HG03108 (cell line): ENCODE measurements at regions not wholly inside any gene's neighbourhood (a gene's known extent, or its start where the extent isn't known, plus 50 kb on each side); places are given as distances from the start of the nearest gene placed in this dataset.

ENCODE experiments used
- ATAC-seq: cut with Tn5 transposase; IDR thresholded peaks from one replicate; pipeline ENCODE4 v1.9.1; 2021; ENCODE audit warnings: moderate library complexity; ENCODE audit not compliant: unreplicated experiment

GRCh38 chr12:115245020-115245419 is 561.0 kb upstream of the TBX3 start:
- no peak for ATAC-seq

DNA sequence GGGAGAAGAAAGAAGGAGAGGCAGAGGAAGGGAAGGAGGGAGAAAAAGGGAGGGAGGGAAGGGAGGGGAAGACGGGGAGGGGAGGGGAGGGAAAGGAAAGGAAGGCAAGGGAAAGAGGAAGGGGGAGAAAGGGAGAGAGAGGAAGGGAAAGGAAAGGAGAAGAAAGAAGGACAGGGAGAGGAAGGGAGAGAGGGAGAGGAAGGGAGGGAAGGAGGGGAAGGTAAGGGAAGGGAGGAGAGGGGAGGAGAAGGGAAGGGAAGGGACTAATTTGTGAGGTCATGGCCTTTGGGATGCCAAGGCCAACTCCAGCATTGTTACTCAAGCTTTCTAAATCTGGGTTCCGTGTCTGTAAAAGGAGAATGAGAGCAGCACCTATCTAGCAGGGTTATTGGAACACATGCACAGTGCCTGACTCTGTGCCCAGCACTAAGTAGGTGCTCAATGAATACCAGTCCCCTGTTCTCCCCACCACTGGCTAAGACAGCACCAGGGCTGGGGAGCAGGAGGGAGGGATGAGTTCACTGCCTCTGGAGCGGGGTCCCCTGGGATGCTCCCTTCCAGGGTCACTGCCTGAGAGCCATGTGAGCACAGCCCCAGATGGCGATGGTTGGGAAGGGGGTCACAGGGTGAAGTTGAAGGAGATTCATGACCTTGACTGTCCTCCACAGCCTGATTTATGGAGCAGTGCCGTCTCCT is 560.1 kb upstream of the TBX3 start:
- ATAC-seq, result no peak

DNA sequence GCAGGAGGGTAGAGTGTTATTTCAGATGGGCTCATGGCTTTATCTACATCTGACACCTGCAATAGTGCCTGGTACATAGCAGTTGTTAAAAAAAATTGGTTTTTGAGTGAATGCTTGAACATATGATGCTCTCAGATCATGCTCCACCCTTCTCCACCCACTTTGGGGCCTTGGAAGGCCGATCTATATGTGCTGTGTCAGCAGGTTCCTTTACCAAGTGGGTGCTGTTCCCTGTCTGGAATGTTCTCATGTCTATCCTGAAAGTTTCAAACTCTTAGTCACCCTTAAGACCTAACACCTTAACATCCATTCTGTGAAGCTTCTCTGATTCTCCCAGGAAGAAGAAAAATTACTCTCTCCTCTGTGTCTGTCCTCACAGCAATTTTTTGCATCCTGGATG is 556.3 kb upstream of the TBX3 start:
- no peak for ATAC-seq

DNA sequence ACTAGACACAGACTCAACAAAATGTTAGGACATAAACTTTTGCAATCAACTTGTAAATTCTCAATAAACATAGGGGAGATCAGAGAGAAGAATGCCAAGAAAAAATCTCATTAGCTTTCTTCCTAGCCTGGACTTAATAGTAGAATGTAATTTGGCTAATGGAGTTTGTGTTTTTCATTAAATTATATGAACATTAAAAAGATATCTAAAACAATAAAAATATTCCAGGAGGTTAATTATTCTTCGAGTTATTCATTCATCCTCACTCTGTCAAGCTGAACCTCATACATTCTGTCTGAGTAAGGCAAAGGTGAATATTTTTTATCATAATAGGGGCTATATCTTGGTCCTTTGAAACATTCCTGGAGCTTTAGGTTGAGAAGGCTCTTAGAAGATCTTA is 551.9 kb upstream of the TBX3 start:
- no peak for ATAC-seq

- no peak for ATAC-seq
These were observed 550.0 kb upstream of the TBX3 start for GRCh38 chr12:115233891-115234543.

GRCh38 chr12:115232455-115233156 is 548.6 kb upstream of the TBX3 start:
- no peak for ATAC-seq

DNA sequence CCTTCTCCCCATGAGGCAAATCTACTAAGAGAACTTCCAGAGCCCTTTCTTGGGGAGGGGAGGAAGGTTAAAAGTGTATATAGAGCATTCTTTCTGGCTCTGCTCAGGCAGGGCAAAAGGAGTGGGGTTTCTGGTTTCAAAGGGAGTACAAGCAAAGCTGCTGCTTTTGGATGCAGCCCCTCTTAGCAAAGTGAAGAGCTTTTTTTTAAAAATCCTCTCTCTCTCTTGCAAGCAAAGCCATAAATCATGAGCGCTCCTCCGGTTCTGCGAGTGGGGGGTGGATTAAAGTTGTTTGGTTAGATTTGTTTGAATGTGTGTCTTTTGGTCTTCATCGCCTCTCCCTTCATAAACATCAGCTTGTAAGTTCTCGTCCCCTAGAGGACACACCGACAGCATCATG is 546.6 kb upstream of the TBX3 start:
- no peak for ATAC-seq

- no peak for ATAC-seq
These were observed 545.5 kb upstream of the TBX3 start for GRCh38 chr12:115229517-115229916.

DNA sequence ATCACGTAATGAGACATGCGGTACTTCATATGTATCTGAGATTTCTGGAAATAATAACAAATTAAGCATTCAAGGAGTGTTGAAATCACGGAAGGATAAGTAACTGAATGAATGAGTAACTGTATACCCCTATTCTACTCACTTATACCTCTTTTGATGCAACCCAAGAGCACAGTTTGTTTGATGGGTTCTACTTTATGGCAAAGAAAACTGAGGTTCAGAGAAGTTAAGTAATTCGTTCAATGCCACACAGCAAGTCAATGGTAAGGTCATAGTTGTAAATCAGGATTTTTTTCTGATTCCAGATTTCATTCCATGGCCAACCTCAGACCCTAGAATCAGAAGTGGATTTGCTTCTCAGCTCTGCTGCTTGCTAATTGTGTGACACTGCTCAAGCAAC is 544.5 kb upstream of the TBX3 start:
- ATAC-seq, result no peak

- no peak for ATAC-seq
These were observed 543.2 kb upstream of the TBX3 start for GRCh38 chr12:115227137-115227615.

DNA sequence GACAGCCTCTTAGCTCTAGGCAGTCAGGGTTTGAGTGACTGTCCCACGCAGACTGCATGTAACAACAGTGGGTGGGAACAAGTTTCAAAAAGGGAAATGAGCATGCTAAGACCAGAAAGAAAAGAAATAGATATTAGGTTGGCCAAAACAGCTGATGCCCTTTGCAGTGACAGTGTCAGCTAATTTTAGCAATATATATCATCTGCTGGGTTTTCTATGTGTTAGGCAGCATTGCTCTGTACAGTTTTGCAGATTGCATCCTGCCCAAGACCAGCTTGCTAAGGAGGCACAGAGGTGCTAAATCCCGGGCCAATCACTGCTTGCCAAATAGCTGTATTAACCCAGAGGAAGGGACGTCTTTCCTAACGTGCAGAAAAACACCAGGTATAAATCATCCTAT is 541.9 kb upstream of the TBX3 start:
- no peak for ATAC-seq

DNA sequence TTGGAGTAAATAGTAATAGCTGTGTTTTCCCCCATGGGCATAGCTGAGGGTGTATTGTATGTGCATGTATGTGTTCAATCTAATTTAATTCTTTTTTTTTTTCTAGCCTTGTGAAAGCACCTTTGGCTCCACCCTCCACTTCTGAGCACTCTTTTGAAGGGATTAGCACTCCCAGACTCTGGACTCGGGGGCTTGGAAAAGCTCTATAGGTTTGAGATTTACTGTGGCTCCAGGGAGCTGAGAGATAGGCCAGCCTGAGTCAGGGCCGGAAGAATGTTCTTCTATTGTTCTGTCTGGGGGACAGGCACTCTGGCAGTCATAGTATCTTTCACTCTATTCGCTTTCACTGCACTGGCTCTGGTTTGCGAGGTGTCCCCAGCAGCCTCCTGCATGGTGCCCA is 540.0 kb upstream of the TBX3 start:
- ATAC-seq, result no peak

- ATAC-seq, result no peak
These were observed 539.3 kb upstream of the TBX3 start for GRCh38 chr12:115223322-115223721.

DNA sequence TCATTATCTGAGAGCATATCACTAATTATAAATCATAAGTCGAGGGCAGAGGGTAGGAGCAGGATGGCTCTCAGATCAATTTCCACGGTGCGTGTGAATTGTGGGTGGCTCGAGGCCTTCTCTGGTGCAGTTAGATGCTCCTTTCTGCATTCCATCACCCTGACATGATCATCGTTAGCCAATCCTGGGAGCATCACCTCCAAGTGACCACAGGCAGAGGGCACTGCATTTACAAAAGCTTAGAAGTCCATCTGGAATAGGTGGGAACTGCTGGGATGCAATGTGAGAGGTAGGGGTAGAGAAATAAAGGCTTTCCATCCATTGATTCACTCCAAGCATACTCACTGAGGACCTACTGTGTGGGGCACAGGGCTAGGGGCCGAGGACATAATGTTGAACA is 538.2 kb upstream of the TBX3 start:
- no peak for ATAC-seq

- ATAC-seq, result no peak
These were observed 532.3 kb upstream of the TBX3 start for GRCh38 chr12:115216301-115216700.

- no peak for ATAC-seq
These were observed 531.6 kb upstream of the TBX3 start for GRCh38 chr12:115215544-115215943.

DNA sequence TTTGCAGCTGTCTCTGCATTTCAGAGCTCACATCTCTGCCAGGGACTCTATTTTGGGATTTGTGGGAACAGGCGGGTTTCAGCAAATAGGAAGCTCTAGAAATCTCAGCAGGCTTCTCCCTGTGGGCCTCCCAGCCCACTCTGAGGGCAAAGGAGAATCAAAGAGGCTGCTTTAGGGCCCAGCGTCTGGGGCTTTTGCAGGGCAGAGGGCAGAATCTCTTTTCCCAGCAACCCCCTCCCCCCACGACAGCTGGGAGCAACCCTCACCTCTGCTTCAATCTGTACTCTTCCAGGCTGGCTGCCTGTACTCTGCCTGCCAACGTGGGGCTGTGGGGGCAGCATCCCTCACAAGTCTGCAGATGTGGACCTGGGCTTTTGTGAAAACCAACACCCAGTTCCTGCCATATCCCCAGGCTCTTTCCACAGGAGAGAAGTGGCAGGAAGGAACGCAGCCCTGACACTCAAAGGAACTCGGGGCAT is 529.6 kb upstream of the TBX3 start:
- no peak for ATAC-seq

GRCh38 chr12:115213118-115213517 is 529.1 kb upstream of the TBX3 start:
- ATAC-seq, result no peak

DNA sequence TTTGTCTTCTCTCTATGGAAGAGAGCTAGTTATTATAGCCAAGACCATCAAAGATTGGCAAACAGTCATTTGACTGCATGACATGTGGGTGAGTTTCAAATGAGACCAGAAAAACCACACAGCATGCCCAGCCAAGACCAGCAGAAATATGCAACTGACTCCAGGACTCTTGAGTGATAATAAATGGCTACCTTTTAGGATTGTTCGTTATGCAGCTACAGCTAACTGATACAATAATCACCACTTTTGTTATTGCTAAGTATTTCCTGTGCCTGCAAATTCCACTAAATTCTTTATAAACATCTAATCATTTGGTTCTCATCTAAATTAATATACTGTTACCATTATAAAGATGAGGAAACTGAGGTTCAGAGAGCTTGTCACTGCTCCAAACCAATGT is 528.4 kb upstream of the TBX3 start:
- ATAC-seq, result no peak

DNA sequence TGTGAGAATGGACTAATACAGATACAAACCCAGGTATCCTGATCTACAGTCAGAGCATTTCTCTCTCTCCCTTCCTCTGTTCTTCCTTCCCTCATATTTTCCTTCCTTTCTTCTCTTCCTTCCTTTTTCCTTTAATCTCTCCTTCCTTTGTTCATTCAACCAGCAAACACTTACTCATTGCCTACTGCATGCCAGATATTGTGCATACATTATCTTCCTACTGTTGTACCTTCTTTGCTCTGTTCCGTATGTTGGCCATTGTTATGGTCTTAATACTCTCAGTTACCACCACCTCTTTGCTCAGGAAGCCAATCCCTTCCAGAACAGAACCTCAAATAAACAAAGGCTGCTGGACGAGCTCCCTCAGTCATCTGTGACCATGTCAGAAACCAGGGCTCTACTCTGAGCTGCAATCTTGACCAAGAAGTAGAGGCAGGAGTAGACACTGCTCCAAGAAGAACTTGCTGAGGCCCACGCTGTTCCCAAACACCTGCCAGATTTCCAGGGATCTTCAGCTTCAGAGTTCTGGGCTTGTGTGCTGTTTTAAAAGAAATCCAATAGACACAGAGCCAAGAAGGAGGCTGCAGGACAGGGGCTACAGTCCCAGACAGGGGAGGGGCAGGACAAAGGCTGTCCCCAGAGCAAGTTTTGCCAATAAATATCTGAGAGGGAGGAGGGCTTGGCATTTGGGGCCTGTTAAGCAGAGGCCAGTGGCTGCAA is 526.7 kb upstream of the TBX3 start:
- ATAC-seq, result no peak

GRCh38 chr12:115209230-115209629 is 525.3 kb upstream of the TBX3 start:
- ATAC-seq, result no peak
